ENCODE measurements at regions not wholly inside any gene's neighbourhood (a gene's known extent, or its start where the extent isn't known, plus 50 kb on each side); places are given as distances from the start of the nearest gene placed in this dataset.

GRCh38 chr5:135246605-135246922 is 152.5 kb downstream of the MACROH2A1 start:
- no peak for TF ChIP-seq EZH2 (optimal IDR thresholded peaks at IDR 0.05; ENCODE audit: low read depth, low read length)
- TF ChIP-seq EZH2phosphoT487 (IDR thresholded peaks at IDR 0.05; ENCODE audit: low read length) = no peak
- TF ChIP-seq CTCF (IDR thresholded peaks at IDR 0.05; ENCODE audit: low read length) = no peak
- Histone ChIP-seq H3K79me2 (ENCODE audit: low read length) (no peaks in the 10 kb centered on the region), H3K36me3 (replicated peaks; ENCODE audit: insufficient read depth, low read length) (no peaks in the 10 kb centered on the region), H3K9ac (ENCODE audit: low read length) (no peak overlapping the region), H3K9me2 (replicated peaks; ENCODE audit: insufficient read depth, low read length) (no peaks in the 10 kb centered on the region), H3F3A (ENCODE audit: insufficient read depth, low read length) (no peaks in the 10 kb centered on the region), H4K20me1 (ENCODE audit: insufficient read depth, low read length) (no peaks in the 10 kb centered on the region), H2AFZ (ENCODE audit: low read length) (no peak overlapping the region), H3K4me1 (ENCODE audit: low read length) (no peaks in the 10 kb centered on the region), H3K27me3 (replicated peaks; ENCODE audit: insufficient read depth, low read length) (no peaks in the 10 kb centered on the region), H3K4me3 (ENCODE audit: low read length) (no peak overlapping the region), H3K9me3 (replicated peaks; ENCODE audit: insufficient read depth, low read length) (no peaks in the 10 kb centered on the region), H3K4me2 (ENCODE audit: low read depth, low read length) (no peak overlapping the region), H3K27ac (ENCODE audit: low read length) (no peak overlapping the region)
- DNase-seq = no peak

GRCh38 chr5:135245521-135246499 is 153.2 kb downstream of the MACROH2A1 start:
- Histone ChIP-seq H3K4me3 (ENCODE audit: low read length) (no peak overlapping the region), H3K9me2 (replicated peaks; ENCODE audit: insufficient read depth, low read length) (no peaks in the 10 kb centered on the region), H3K4me1 (ENCODE audit: low read length) (no peaks in the 10 kb centered on the region), H3K4me2 (ENCODE audit: low read depth, low read length) (no peak overlapping the region), H4K20me1 (ENCODE audit: insufficient read depth, low read length) (no peaks in the 10 kb centered on the region), H3K27me3 (replicated peaks; ENCODE audit: insufficient read depth, low read length) (no peaks in the 10 kb centered on the region), H3K27ac (ENCODE audit: low read length) (no peak overlapping the region), H3K36me3 (replicated peaks; ENCODE audit: insufficient read depth, low read length) (no peaks in the 10 kb centered on the region), H3K9me3 (replicated peaks; ENCODE audit: insufficient read depth, low read length) (no peaks in the 10 kb centered on the region), H3F3A (ENCODE audit: insufficient read depth, low read length) (no peaks in the 10 kb centered on the region), H2AFZ (ENCODE audit: low read length) (no peak overlapping the region), H3K9ac (ENCODE audit: low read length) (no peak overlapping the region), H3K79me2 (ENCODE audit: low read length) (no peaks in the 10 kb centered on the region)
- DNase-seq = no peak
- no peak for TF ChIP-seq EZH2phosphoT487 (IDR thresholded peaks at IDR 0.05; ENCODE audit: low read length)

- Histone ChIP-seq H3K9me3 (replicated peaks; ENCODE audit: insufficient read depth, low read length) (no peaks in the 10 kb centered on the region), H3F3A (ENCODE audit: insufficient read depth, low read length) (no peaks in the 10 kb centered on the region), H3K27ac (ENCODE audit: low read length) (no peak overlapping the region), H4K20me1 (ENCODE audit: insufficient read depth, low read length) (no peaks in the 10 kb centered on the region), H3K4me3 (ENCODE audit: low read length) (no peak overlapping the region), H3K4me1 (ENCODE audit: low read length) (no peaks in the 10 kb centered on the region), H3K27me3 (replicated peaks; ENCODE audit: insufficient read depth, low read length) (no peaks in the 10 kb centered on the region), H3K36me3 (replicated peaks; ENCODE audit: insufficient read depth, low read length) (no peaks in the 10 kb centered on the region), H3K4me2 (ENCODE audit: low read depth, low read length) (no peak overlapping the region), H3K9me2 (replicated peaks; ENCODE audit: insufficient read depth, low read length) (no peaks in the 10 kb centered on the region), H2AFZ (ENCODE audit: low read length) (no peak overlapping the region), H3K79me2 (ENCODE audit: low read length) (no peaks in the 10 kb centered on the region), H3K9ac (ENCODE audit: low read length) (no peak overlapping the region)
- TF ChIP-seq CTCF (IDR thresholded peaks at IDR 0.05; ENCODE audit: low read length) (no peak), EZH2 (optimal IDR thresholded peaks at IDR 0.05; ENCODE audit: low read depth, low read length) (no peak)
- DNase-seq = no peak
Measured at GRCh38 chr5:135244620-135245021, 154.4 kb downstream of the MACROH2A1 start.
